GM12872 (cell line): ENCODE measurements at regions not wholly inside any gene's neighbourhood (a gene's known extent, or its start where the extent isn't known, plus 50 kb on each side); places are given as distances from the start of the nearest gene placed in this dataset.

ENCODE experiments used
- TF ChIP-seq, protein P1 (sequence below): IDR thresholded peaks from 3 replicates; pipeline ENCODE4 v1.5.1; 2011; ENCODE audit warnings: low read depth, mild to moderate bottlenecking, low read length, moderate library complexity; ENCODE audit not compliant: insufficient read depth

GRCh38 chrX:40950546-40950945 lies 134.7 kb upstream of the USP9X start:
- TF ChIP-seq, protein P1, sequence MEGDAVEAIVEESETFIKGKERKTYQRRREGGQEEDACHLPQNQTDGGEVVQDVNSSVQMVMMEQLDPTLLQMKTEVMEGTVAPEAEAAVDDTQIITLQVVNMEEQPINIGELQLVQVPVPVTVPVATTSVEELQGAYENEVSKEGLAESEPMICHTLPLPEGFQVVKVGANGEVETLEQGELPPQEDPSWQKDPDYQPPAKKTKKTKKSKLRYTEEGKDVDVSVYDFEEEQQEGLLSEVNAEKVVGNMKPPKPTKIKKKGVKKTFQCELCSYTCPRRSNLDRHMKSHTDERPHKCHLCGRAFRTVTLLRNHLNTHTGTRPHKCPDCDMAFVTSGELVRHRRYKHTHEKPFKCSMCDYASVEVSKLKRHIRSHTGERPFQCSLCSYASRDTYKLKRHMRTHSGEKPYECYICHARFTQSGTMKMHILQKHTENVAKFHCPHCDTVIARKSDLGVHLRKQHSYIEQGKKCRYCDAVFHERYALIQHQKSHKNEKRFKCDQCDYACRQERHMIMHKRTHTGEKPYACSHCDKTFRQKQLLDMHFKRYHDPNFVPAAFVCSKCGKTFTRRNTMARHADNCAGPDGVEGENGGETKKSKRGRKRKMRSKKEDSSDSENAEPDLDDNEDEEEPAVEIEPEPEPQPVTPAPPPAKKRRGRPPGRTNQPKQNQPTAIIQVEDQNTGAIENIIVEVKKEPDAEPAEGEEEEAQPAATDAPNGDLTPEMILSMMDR = no peak

DNA sequence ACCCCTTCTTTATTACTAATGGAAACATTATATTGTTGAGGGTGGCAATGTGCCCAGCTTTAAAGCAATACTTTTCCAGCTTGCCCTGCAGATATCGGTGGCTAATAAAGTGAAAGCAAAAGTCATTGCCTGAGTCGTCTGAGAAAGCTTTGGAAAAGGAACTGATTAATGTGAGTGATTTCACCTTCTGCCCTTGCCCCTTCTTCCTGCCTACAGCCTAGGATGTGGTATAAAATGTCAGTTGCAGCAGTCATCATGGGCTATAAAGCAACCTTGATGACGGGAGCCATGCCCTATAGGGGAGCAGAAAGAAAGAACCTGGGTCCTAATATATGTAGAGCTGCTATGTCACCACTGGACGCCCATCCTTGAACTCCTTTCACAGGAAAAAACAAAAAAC lies 132.4 kb upstream of the USP9X start:
- TF ChIP-seq, protein P1 = no peak

GRCh38 chrX:40953369-40953768 lies 131.9 kb upstream of the USP9X start:
- TF ChIP-seq, protein P1 = no peak

- TF ChIP-seq, protein P1 = no peak
These were observed 125.2 kb upstream of the USP9X start for GRCh38 chrX:40960041-40960440.

- TF ChIP-seq, protein P1 = no peak
These were observed 122.3 kb upstream of the USP9X start for GRCh38 chrX:40962793-40963407.

DNA sequence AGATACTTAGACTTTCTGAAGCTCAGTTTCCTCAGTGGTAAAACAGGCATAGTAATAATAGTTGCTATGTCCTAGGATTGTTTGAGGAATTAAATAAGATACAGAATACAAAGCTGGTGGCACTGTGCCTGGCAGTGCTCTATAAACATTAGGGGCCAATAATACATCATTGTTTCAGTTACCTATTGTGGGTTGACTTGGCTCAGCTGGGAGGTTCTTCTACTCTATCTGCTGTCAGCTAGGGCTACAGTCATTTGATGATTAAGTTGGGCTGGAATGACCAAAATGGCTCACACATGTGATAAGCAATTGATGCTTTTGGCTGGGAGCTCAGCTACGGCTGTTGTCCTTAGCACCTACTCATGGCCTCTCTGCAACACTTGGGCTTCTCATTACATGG lies 121.2 kb upstream of the USP9X start:
- TF ChIP-seq, protein P1 = no peak

DNA sequence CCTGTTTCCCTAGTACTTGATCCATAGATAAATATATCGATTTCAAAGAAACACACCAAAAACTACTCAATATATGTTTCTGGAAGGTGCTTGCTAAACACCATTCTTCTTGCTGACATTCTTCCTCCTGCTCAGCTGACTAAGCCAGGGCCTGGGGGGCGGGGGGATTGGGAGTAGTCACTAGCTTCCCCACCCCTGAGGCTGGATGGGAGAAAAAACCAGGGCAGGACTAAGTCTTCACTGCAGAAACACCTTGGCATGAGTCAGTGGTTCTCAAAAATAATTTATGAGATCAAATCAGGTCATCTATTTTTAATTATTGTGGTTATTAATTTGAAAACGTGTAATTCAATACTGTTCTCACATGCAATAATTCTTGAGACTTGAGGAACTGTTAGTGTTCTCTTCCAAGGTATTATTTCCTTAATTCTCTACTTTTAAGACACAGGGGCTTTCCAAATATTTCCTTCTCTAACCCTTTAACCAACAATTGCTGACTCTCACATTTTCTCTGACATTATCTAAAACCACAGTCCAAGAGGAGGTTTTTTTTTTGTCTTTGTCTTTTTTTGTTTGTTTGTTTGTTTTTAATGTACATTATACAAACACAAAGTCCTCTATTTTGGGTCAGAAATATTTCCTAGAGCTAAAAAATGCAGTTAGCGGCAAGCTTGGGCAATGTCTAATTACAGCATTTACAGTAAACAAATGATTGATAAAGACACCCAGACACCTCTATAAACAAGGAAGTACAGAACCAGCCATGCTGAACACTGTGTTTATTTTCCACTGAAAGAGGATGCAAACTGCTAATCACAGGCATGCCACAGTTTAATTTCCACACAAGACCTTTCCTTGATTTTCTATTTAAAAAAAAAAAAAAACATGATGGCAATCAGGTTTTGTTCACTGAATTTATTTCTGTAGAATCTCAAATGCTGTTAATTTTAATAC lies 120.3 kb upstream of the USP9X start:
- TF ChIP-seq, protein P1 = no peak
